Hematopoietic multipotent progenitor cell treated with erythropoietin and hydrocortisone succinate and interleukin-3 and kit ligand, for 4 days (in vitro differentiated cells): ENCODE measurements at regions not wholly inside any gene's neighbourhood (a gene's known extent, or its start where the extent isn't known, plus 50 kb on each side); places are given as distances from the start of the nearest gene placed in this dataset.

ENCODE experiments used
- DNase-seq: peaks from one replicate; pipeline ENCODE4 v3.0.0-alpha.2; 2015

GRCh38 chr4:151831526-151831925 is 70.7 kb upstream of the GATB start:
- DNase-seq = no peak

GRCh38 chr4:151830168-151830567 is 69.4 kb upstream of the GATB start:
- DNase-seq = no peak

- no peak for DNase-seq
Observed at GRCh38 chr4:151829309-151829708, 68.5 kb upstream of the GATB start.

- no peak for DNase-seq
Observed at GRCh38 chr4:151824656-151825055, 63.8 kb upstream of the GATB start.

GRCh38 chr4:151822331-151822730 is 61.5 kb upstream of the GATB start:
- no peak for DNase-seq

GRCh38 chr4:151820004-151820403 is 59.2 kb upstream of the GATB start:
- no peak for DNase-seq

GRCh38 chr4:151811403-151811802 is 50.6 kb upstream of the GATB start:
- no peak for DNase-seq
